ENCODE measurements at regions not wholly inside any gene's neighbourhood (a gene's known extent, or its start where the extent isn't known, plus 50 kb on each side); places are given as distances from the start of the nearest gene placed in this dataset.

GRCh38 chr2:215880970-215881369, 132.4 kb downstream of the MREG start:
- Histone ChIP-seq H3K9ac (ENCODE audit: low read length) (no peak overlapping the region), H3K4me2 (ENCODE audit: low read length) (no peak overlapping the region), H3K27me3 (ENCODE audit: insufficient read depth, low read depth, low read length) (no peaks in the 10 kb centered on the region), H2AFZ (ENCODE audit: low read depth, low read length) (no peak overlapping the region), H3K9me2 (ENCODE audit: insufficient read depth, low read length) (no peaks in the 10 kb centered on the region), H3K36me3 (ENCODE audit: insufficient read depth, low read length) (no peaks in the 10 kb centered on the region), H3F3A (ENCODE audit: insufficient read depth, low read length, poor library complexity, severe bottlenecking) (no peaks in the 10 kb centered on the region), H3K27ac (ENCODE audit: low read length) (no peak overlapping the region), H3K79me2 (replicated peaks; ENCODE audit: insufficient read depth, low read length) (no peaks in the 10 kb centered on the region), H3K4me3 (ENCODE audit: low read length) (no peak overlapping the region), H3K9me3 (ENCODE audit: low read length) (no peaks in the 10 kb centered on the region), H4K20me1 (ENCODE audit: insufficient read depth) (no peaks in the 10 kb centered on the region)
- TF ChIP-seq TAF1 (IDR thresholded peaks at IDR 0.05; ENCODE audit: low read depth) (no peak), MXI1 (conservative IDR thresholded peaks at IDR 0.05; ENCODE audit: poor library complexity, severe bottlenecking) (no peak), POLR2AphosphoS5 (IDR thresholded peaks at IDR 0.05) (no peak), EZH2 (IDR thresholded peaks at IDR 0.05; ENCODE audit: borderline replicate concordance, insufficient read depth, low read length, poor library complexity, severe bottlenecking) (no peak), RAD21 (conservative IDR thresholded peaks at IDR 0.05) (no peak), EP300 (conservative IDR thresholded peaks at IDR 0.05; ENCODE audit: poor library complexity, severe bottlenecking) (no peak), CTCF (IDR thresholded peaks at IDR 0.05; ENCODE audit: poor library complexity, severe bottlenecking) (no peak), REST (IDR thresholded peaks at IDR 0.05; ENCODE audit: borderline replicate concordance) (no peak), SMC3 (conservative IDR thresholded peaks at IDR 0.05; ENCODE audit: poor library complexity) (no peak)

- Histone ChIP-seq H3K27ac (ENCODE audit: low read length) (no peak overlapping the region), H3F3A (ENCODE audit: insufficient read depth, low read length, poor library complexity, severe bottlenecking) (no peaks in the 10 kb centered on the region), H3K9ac (ENCODE audit: low read length) (no peak overlapping the region)
These were observed 133.1 kb downstream of the MREG start for GRCh38 chr2:215879977-215880940.

More at GRCh38 chr2:215879977-215880940, 133.1 kb downstream of the MREG start:
- TF ChIP-seq SMC3 (conservative IDR thresholded peaks at IDR 0.05; ENCODE audit: poor library complexity) (no peak), EZH2 (IDR thresholded peaks at IDR 0.05; ENCODE audit: borderline replicate concordance, insufficient read depth, low read length, poor library complexity, severe bottlenecking) (no peak)
- Histone ChIP-seq H3K79me2 (replicated peaks; ENCODE audit: insufficient read depth, low read length) (no peaks in the 10 kb centered on the region), H3K4me2 (ENCODE audit: low read length) (no peak overlapping the region), H4K20me1 (ENCODE audit: insufficient read depth) (no peaks in the 10 kb centered on the region), H3K4me3 (ENCODE audit: low read length) (no peak overlapping the region), H3K9me2 (ENCODE audit: insufficient read depth, low read length) (no peaks in the 10 kb centered on the region), H2AFZ (ENCODE audit: low read depth, low read length) (no peak overlapping the region), H3K9me3 (ENCODE audit: low read length) (no peaks in the 10 kb centered on the region), H3K36me3 (ENCODE audit: insufficient read depth, low read length) (no peaks in the 10 kb centered on the region), H3K27me3 (ENCODE audit: insufficient read depth, low read depth, low read length) (no peaks in the 10 kb centered on the region)

All from neural cell (in vitro differentiated cells).